Fibroblast of lung (primary cell): ENCODE measurements at regions not wholly inside any gene's neighbourhood (a gene's known extent, or its start where the extent isn't known, plus 50 kb on each side); places are given as distances from the start of the nearest gene placed in this dataset.

Experiments
- DNase-seq, 2 donors: peaks; one replicate each; pipeline versions ENCODE4 v3.0.0 to v3.0.0-alpha.2; 2010; ENCODE audit warnings: low read depth in 2 of 2
- H2AFZ ChIP-seq: 2 replicates; pipeline ENCODE4 v1.5.1; 2012; ENCODE audit warnings: low read length, control low read depth, inconsistent platforms
- H3K27ac ChIP-seq: 2 replicates; pipeline ENCODE4 v1.5.1; 2011; ENCODE audit warnings: low read length, control low read depth; ENCODE audit not compliant: insufficient read depth
- H3K27me3 ChIP-seq: 2 replicates; pipeline ENCODE4 v1.5.1; 2011; ENCODE audit warnings: mild to moderate bottlenecking, low read length; ENCODE audit not compliant: control insufficient read depth, insufficient read depth
- H3K36me3 ChIP-seq: 2 replicates; pipeline ENCODE4 v1.5.1; 2011; ENCODE audit warnings: low read length; ENCODE audit not compliant: control insufficient read depth, insufficient read depth
- H3K4me1 ChIP-seq: 2 replicates; pipeline ENCODE4 v1.5.1; 2011; ENCODE audit warnings: low read length; ENCODE audit not compliant: control insufficient read depth, insufficient read depth; ENCODE audit errors: extremely low read depth
- H3K4me2 ChIP-seq: 2 replicates; pipeline ENCODE4 v1.5.1; 2011; ENCODE audit warnings: low read length, control low read depth; ENCODE audit not compliant: insufficient read depth; ENCODE audit errors: extremely low read depth
- H3K4me3 ChIP-seq, 4 experiments: fragments of 200-600 bp in 1 of 4; sonication (generic) in 1 of 4; replicated peaks in 1 of 4; 2 replicates each; pipeline ENCODE4 v1.5.1; 2011 to 2016; ENCODE audit warnings: low read length in 4 of 4, low read depth in 3 of 4, mild to moderate bottlenecking in 3 of 4, control low read depth in 2 of 4, inconsistent platforms in 1 of 4, mixed read lengths in 1 of 4; ENCODE audit not compliant: insufficient read depth in 1 of 4; ENCODE audit errors: control extremely low read depth in 1 of 4
- H3K79me2 ChIP-seq: 2 replicates; pipeline ENCODE4 v1.5.1; 2012; ENCODE audit warnings: mild to moderate bottlenecking, low read length, inconsistent platforms; ENCODE audit not compliant: control insufficient read depth, insufficient read depth
- H3K9ac ChIP-seq: 2 replicates; pipeline ENCODE4 v1.5.1; 2011; ENCODE audit warnings: mild to moderate bottlenecking, low read length, control low read depth; ENCODE audit not compliant: insufficient read depth
- H3K9me3 ChIP-seq: 2 replicates; pipeline ENCODE4 v1.5.1; 2012; ENCODE audit warnings: low read depth, low read length; ENCODE audit not compliant: control insufficient read depth, insufficient read depth
- H4K20me1 ChIP-seq: 2 replicates; pipeline ENCODE4 v1.5.1; 2011; ENCODE audit warnings: low read length; ENCODE audit not compliant: control insufficient read depth, insufficient read depth; ENCODE audit errors: extremely low read depth
- CTCF ChIP-seq, 2 donors: IDR thresholded peaks in 1 of 2; conservative IDR thresholded peaks in 1 of 2; 1 replicate in 1 of 2; 2 replicates in 1 of 2; pipeline ENCODE4 v1.5.1; 2011 to 2012; ENCODE audit warnings: low read length in 2 of 2, control low read depth in 1 of 2, inconsistent platforms in 1 of 2, low read depth in 1 of 2, mild to moderate bottlenecking in 1 of 2
- EZH2 ChIP-seq: IDR thresholded peaks from 2 replicates; pipeline ENCODE4 v1.5.1; 2012; ENCODE audit warnings: low read length, control low read depth, mild to moderate bottlenecking; ENCODE audit errors: missing control alignments

- H3K9me3 ChIP-seq: no peaks in the 10 kb centered on the region
- H3K9ac ChIP-seq: no peak overlapping the region
- no peaks in the 10 kb centered on the region for H3K36me3 ChIP-seq
- H3K4me3 ChIP-seq: no peak overlapping the region
- H3K79me2 ChIP-seq: no peaks in the 10 kb centered on the region
- no peak overlapping the region for H3K27ac ChIP-seq
- no peaks in the 10 kb centered on the region for H3K4me1 ChIP-seq
- no peak overlapping the region for H2AFZ ChIP-seq
- no peak for DNase-seq
- no peaks in the 10 kb centered on the region for H3K27me3 ChIP-seq
- no peak overlapping the region for H3K4me2 ChIP-seq
- H4K20me1 ChIP-seq: no peaks in the 10 kb centered on the region
- TF ChIP-seq EZH2: no peak
- no peak for TF ChIP-seq CTCF (conservative IDR thresholded peaks at IDR 0.05 in 1 of 2, IDR thresholded peaks at IDR 0.05 in 1 of 2; ENCODE audit: low read depth in 1 of 2, low read length in 2 of 2)
Measured at GRCh38 chr22:47806894-47807293, 1044.4 kb downstream of the TBC1D22A start.

GRCh38 chr22:47805394-47805935, 1043.0 kb downstream of the TBC1D22A start:
- Histone ChIP-seq H3K9ac (no peak overlapping the region), H3K27ac (no peak overlapping the region), H3K9me3 (no peaks in the 10 kb centered on the region), H3K4me2 (no peak overlapping the region), H3K79me2 (no peaks in the 10 kb centered on the region), H3K27me3 (no peaks in the 10 kb centered on the region), H4K20me1 (no peaks in the 10 kb centered on the region), H3K4me1 (no peaks in the 10 kb centered on the region), H3K36me3 (no peaks in the 10 kb centered on the region), H2AFZ (no peak overlapping the region), H3K4me3 (no peak overlapping the region)
- DNase-seq: no peak
- no peak for TF ChIP-seq CTCF (conservative IDR thresholded peaks at IDR 0.05 in 1 of 2, IDR thresholded peaks at IDR 0.05 in 1 of 2; ENCODE audit: low read depth in 1 of 2, low read length in 2 of 2)
- TF ChIP-seq EZH2: no peak

- no peaks in the 10 kb centered on the region for H4K20me1 ChIP-seq
- no peaks in the 10 kb centered on the region for H3K79me2 ChIP-seq
- no peaks in the 10 kb centered on the region for H3K36me3 ChIP-seq
- no peaks in the 10 kb centered on the region for H3K27me3 ChIP-seq
- H3K4me2 ChIP-seq: no peak overlapping the region
- DNase-seq: no peak
- no peaks in the 10 kb centered on the region for H3K9me3 ChIP-seq
- TF ChIP-seq EZH2 (no peak), CTCF (conservative IDR thresholded peaks at IDR 0.05 in 1 of 2, IDR thresholded peaks at IDR 0.05 in 1 of 2; ENCODE audit: low read depth in 1 of 2, low read length in 2 of 2) (no peak)
- no peak overlapping the region for H2AFZ ChIP-seq
- H3K9ac ChIP-seq: no peak overlapping the region
- H3K4me1 ChIP-seq: no peaks in the 10 kb centered on the region
- no peak overlapping the region for H3K4me3 ChIP-seq
- H3K27ac ChIP-seq: no peak overlapping the region
Measured at GRCh38 chr22:47804281-47804680, 1041.8 kb downstream of the TBC1D22A start.
